GM19463 (cell line): ENCODE measurements at regions not wholly inside any gene's neighbourhood (a gene's known extent, or its start where the extent isn't known, plus 50 kb on each side); places are given as distances from the start of the nearest gene placed in this dataset.
A peak's percentile ranks its signal among the peaks of the same experiment; 100 is the strongest.

Experiments used
- ATAC-seq: cut with Tn5 transposase; IDR thresholded peaks from one replicate; pipeline ENCODE4 v1.9.1; 2021; ENCODE audit warnings: mild to moderate bottlenecking, moderate library complexity; ENCODE audit not compliant: unreplicated experiment

DNA sequence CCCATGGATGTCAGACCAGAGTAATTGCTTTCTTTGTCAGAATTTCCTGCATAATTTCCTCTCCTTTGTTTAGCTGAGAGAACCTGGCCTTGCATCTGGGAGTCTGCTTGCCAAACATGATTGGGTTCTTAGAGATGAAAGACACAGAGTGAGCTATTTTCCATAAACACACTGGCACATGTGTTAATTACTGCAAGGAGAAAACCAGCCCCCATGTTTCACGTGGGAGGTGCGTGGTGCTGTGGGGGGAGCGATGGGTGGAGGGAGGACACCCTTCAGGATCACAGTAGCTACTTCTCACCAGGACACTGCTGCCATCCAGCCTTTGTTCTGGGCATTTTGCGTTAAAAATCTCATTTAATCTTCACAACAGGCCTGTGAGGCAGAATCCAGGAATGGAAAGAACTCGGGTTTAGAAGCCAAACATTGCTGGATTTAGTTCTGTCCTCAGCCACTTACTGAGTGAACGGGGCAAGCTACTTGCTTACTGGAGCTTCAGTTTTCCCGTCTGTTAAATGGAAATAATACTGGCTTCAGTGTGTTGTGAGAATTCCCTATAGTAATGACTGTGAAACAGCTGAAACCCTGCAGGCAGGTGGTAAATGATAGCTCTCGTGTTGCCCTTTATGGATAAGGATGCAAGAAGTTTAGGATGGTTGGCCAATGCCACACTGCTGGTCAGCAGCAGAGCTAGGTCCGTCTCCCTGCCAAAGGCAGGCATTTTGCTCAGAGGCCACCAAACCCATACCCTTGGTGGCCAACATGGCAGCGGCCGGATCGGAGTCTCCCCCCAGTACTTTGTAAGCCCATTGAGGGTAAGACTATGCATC, 100.1 kb upstream of the ASAP2 start:
- ATAC-seq: no peak

DNA sequence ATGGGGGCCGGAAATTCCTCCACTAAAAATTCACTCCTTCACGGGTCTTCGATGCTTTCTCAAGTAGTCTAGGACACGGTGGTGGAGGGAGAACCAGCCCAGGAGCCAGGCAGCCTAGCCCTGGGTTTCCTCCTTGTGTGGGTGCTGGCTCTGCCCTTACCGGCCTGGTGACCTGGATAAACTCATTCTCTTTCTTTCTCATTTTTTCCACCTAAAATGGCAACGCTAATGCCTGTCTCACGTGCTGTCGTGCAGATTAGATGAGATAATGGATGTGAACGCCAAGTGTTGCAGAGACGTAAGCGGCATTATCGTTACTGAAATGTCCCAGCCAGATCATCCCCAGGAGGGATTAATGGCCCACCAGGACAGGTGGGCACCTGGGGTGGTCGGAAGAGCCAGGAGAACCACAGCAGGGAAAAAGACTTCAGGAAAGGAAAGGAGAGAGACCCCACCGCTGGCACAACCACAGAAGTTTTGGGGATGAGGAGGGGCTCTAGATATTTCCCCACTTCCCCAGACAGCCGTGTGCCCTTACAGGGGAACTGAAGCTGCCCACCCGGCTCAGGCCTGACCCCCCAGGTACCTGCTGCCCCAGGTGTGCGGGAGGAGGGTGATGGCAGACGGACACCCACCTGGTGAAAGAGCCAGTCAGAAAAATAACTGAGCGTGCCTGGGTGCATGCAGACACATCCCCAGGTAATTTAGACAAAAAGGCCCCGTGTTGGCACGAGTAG, 100.8 kb upstream of the ASAP2 start:
- ATAC-seq: no peak

- no peak for ATAC-seq
Measured at GRCh38 chr2:9103663-9104277, 100.3 kb upstream of the MBOAT2 start.

DNA sequence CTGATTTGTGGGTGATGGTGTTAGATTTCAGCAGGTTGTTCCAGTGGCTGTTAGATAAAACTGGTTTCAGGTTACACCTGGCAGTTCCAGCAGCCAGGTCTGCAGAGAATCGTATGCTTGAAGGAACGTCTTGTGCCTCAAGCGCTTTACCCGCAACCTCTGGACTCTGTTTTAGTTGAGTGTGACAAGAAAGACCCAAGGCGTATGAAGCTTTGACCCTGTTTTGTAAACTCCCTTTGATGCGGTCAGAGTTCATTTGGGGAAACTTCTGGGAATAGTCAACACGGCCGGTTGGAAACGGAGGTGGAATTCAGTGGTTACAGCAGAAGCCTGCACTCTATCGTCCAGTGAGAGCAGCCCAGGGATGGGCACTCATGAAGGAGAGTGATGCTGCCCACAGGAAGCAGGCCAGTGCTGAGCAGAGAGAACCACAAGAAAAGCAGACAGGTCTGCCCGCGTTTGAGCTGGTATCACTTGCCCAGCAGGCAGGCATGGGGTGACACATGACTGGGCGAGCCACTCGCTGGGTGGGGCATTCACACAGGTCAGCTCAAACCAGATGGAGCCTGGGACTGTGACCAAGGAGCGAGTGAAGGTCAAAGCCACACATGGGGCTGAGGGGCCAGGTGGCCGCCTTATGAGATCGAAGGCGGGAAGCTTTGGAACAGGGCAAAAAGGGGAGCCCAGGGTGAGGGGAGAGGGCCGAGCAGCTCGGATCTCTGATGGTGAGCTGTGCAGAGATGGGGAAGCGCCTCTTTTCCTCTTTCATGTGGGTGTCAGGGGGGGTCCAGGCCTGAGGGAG, 99.6 kb upstream of the MBOAT2 start:
- no peak for ATAC-seq

GRCh38 chr2:9101763-9102425, 98.4 kb upstream of the MBOAT2 start:
- no peak for ATAC-seq

GRCh38 chr2:9100080-9100876, 96.8 kb upstream of the MBOAT2 start:
- ATAC-seq: peak; percentile 64

DNA sequence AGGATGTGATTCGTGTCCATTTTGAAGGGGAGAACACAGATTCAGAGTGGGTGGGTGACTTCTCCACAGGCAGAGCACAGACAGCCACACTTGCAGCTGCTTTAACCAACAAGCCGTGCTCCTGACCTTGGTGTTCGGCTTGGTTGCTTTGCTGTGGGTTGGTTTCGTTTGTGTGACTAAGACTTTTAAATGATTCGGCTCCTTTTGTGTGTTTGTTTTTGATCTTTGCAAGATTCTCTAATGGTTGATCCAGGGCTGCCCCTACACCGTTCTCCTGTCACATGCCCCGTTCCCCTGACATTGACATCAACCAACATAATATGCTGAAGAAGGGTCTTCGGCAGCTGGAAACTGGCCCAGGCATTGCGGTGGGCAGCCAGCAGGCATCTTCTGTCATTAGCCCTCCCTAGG, 95.9 kb upstream of the MBOAT2 start:
- peak; percentile 61 for ATAC-seq

DNA sequence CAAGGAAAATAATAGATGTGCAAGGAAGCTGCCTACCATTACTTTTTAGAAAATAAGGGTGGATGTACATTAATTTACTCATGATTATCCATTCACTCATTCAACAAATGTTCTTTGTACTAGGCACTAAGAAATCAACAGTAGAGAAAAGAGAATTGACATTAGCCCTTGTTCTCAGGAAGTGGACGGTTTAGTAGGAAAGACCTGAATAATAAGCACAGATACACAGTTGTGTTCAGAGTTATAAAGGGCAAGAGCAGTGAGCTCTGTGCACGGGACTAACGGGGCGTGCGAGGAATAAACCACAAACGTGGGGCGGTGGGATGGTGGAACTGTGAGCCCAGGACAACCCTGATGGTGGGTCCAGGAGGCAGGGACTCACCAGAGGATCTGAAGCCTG, 94.4 kb upstream of the MBOAT2 start:
- no peak for ATAC-seq

DNA sequence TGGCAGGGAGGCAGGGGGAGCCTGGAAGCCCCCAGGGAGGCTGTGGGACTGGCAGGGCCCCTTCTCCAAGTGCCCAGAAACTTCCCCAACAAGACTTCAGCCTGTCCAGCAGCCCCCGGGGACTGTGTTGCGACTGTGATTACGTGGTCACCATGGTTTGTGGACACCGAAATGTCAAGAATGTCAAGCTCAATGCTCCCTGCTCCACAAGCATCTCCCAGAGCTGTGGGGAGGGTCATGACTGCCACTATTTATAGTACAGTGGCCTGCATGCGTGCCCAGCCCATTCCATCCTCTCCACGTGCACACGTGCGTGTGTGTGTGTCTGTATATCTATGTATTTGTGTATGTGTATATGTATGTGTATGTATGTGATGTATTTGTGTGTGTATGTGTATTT, 93.8 kb upstream of the MBOAT2 start:
- ATAC-seq: no peak

- ATAC-seq: no peak
Measured at GRCh38 chr2:9096761-9097160, 93.3 kb upstream of the MBOAT2 start.

- no peak for ATAC-seq
Measured at GRCh38 chr2:9095690-9096089, 92.2 kb upstream of the MBOAT2 start.

GRCh38 chr2:9095226-9095625, 91.7 kb upstream of the MBOAT2 start:
- no peak for ATAC-seq

- ATAC-seq: no peak
Measured at GRCh38 chr2:9094117-9094516, 90.6 kb upstream of the MBOAT2 start.

- no peak for ATAC-seq
Measured at GRCh38 chr2:9093324-9093723, 89.8 kb upstream of the MBOAT2 start.

GRCh38 chr2:9092383-9093282, 89.1 kb upstream of the MBOAT2 start:
- peak; percentile 84 for ATAC-seq

GRCh38 chr2:9091811-9092210, 88.3 kb upstream of the MBOAT2 start:
- no peak for ATAC-seq

GRCh38 chr2:9089831-9090230, 86.3 kb upstream of the MBOAT2 start:
- no peak for ATAC-seq

DNA sequence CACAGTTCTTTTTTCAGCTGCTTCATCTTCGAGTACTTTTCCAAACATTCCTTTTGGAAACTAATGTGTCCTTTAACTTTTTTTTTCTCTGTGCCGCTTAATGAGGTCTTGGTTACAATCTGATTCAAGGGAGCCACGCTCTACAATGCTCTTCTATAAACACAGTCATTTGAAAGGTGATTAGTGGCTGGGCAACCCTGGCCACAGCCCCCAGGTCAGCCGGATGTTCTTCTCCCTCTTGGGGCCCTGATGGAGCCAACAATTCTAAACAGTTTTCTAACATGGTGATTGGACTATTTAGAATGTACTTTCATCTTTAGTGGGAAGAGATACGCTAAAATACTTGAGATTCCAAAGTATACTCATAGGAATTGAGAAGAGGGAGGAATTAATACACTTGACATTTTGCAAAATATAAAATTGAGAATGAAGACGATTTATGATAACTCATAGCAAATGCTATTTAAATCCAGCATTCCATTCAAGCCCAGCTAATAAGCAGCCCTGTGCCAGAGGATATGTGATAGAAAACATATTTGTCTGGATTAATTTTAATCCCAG, 83.7 kb upstream of the MBOAT2 start:
- no peak for ATAC-seq
